H1 (cell line): ENCODE measurements at regions not wholly inside any gene's neighbourhood (a gene's known extent, or its start where the extent isn't known, plus 50 kb on each side); places are given as distances from the start of the nearest gene placed in this dataset.

Source experiments
- CTCF ChIA-PET: fragments of 300-600 bp; sonication (Branson Sonifier 250); formaldehyde crosslinking; loops from one replicate; lab custom pipeline; 2021; ENCODE audit not compliant: partially characterized antibody; lab: Charles Lee
- POLR2A ChIA-PET: fragments of 300-600 bp; sonication (Branson Sonifier 250); formaldehyde crosslinking; loops from one replicate; lab custom pipeline; 2021; ENCODE audit warnings: inconsistent platforms; ENCODE audit not compliant: partially characterized antibody; lab: Charles Lee
- DNase-seq, 2 experiments: peaks; one replicate each; pipeline versions ENCODE4 v3.0.0 to v3.0.0-alpha.2; 2010 to 2022; ENCODE audit warnings: low spot score in 2 of 2, low read depth in 1 of 2, mixed read lengths in 1 of 2
- FAIRE-seq: peaks from 2 replicates; lab custom pipeline; 2011; peaks lifted over from hg19 to GRCh38; lab: Jason Lieb, UNC
- H2AFZ ChIP-seq: 2 replicates; pipeline ENCODE4 v1.8.1; 2012; ENCODE audit warnings: low read length, inconsistent platforms
- H2AK5ac ChIP-seq: 2 replicates; pipeline ENCODE4 v1.6.1; 2013; ENCODE audit warnings: low read depth, low read length
- H2BK120ac ChIP-seq: replicated peaks from 2 replicates; pipeline ENCODE3; 2013; ENCODE audit warnings: low read depth, low read length, inconsistent platforms
- H2BK12ac ChIP-seq: 2 replicates; pipeline ENCODE4 v1.6.1; 2013; ENCODE audit warnings: low read depth, low read length
- H2BK15ac ChIP-seq: 2 replicates; pipeline ENCODE4 v1.6.1; 2013; ENCODE audit warnings: low read length
- H2BK20ac ChIP-seq: 2 replicates; pipeline ENCODE4 v1.6.1; 2013; ENCODE audit warnings: low read length
- H2BK5ac ChIP-seq: 2 replicates; pipeline ENCODE4 v1.6.1; 2013; ENCODE audit warnings: low read depth, low read length
- H3K14ac ChIP-seq: 2 replicates; pipeline ENCODE4 v1.6.1; 2013; ENCODE audit warnings: inconsistent platforms; ENCODE audit not compliant: insufficient read length
- H3K18ac ChIP-seq: 2 replicates; pipeline ENCODE4 v1.6.1; 2013; ENCODE audit warnings: low read length; ENCODE audit errors: extremely low read depth
- H3K23ac ChIP-seq: 2 replicates; pipeline ENCODE4 v1.6.1; 2013; ENCODE audit warnings: inconsistent platforms; ENCODE audit not compliant: insufficient read length
- H3K23me2 ChIP-seq: 2 replicates; pipeline ENCODE4 v1.6.1; 2013; ENCODE audit warnings: low read depth, low read length
- H3K27ac ChIP-seq: 2 replicates; pipeline ENCODE4 v1.6.1; 2011; ENCODE audit warnings: low read depth, low read length, inconsistent platforms
- H3K27me3 ChIP-seq, 4 experiments: replicated peaks in 1 of 4; 1 replicate in 1 of 4; 2 replicates in 3 of 4; pipeline versions ENCODE4 v1.6.1 to v1.8.1; 2011 to 2013; ENCODE audit warnings: low read length in 3 of 4, mild to moderate bottlenecking in 3 of 4, inconsistent platforms in 2 of 4, mixed read lengths in 2 of 4, moderate library complexity in 1 of 4; ENCODE audit not compliant: control insufficient read depth in 3 of 4, insufficient read depth in 3 of 4; ENCODE audit errors: extremely low read depth in 1 of 4
- H3K36me3 ChIP-seq, 4 experiments: 2 replicates each; pipeline versions ENCODE4 v1.6.1 to v1.8.1; 2011 to 2013; ENCODE audit warnings: mild to moderate bottlenecking in 4 of 4, low read length in 3 of 4, moderate library complexity in 2 of 4, control low read depth in 1 of 4, inconsistent platforms in 1 of 4; ENCODE audit not compliant: insufficient read depth in 4 of 4, control insufficient read depth in 2 of 4
- H3K4ac ChIP-seq: replicated peaks from 2 replicates; pipeline ENCODE3; 2013; ENCODE audit warnings: low read length, low read depth, mixed read lengths, inconsistent platforms; ENCODE audit not compliant: insufficient read length
- H3K4me1 ChIP-seq, 4 experiments: replicated peaks in 1 of 4; 1 replicate in 1 of 4; 2 replicates in 3 of 4; pipeline versions ENCODE4 v1.6.1 to v1.8.1; 2011 to 2013; ENCODE audit warnings: low read length in 3 of 4, inconsistent platforms in 2 of 4, mixed read lengths in 1 of 4; ENCODE audit not compliant: insufficient read depth in 4 of 4, control insufficient read depth in 3 of 4
- H3K4me2 ChIP-seq, 2 experiments: 2 replicates each; pipeline versions ENCODE4 v1.6.1 to v1.8.1; 2011 to 2013; ENCODE audit warnings: low read depth in 2 of 2, low read length in 2 of 2, control low read depth in 1 of 2, inconsistent platforms in 1 of 2, mild to moderate bottlenecking in 1 of 2; ENCODE audit not compliant: insufficient read depth in 1 of 2
- H3K4me3 ChIP-seq, 4 experiments: fragments of 200-600, 300-600 bp in 1 of 4; sonication (generic), shearing (Covaris generic), sonication (Bioruptor Twin) in 1 of 4; 2 replicates each; pipeline versions ENCODE4 v1.5.1 to v1.8.1; 2011 to 2016; ENCODE audit warnings: low read length in 4 of 4, low read depth in 3 of 4, control low read depth in 2 of 4, inconsistent platforms in 2 of 4, mild to moderate bottlenecking in 2 of 4, mixed read lengths in 1 of 4, moderate library complexity in 1 of 4; ENCODE audit not compliant: insufficient read depth in 2 of 4; ENCODE audit errors: extremely low read depth in 1 of 4
- H3K56ac ChIP-seq: replicated peaks from 2 replicates; pipeline ENCODE3; 2013; ENCODE audit warnings: low read depth, mild to moderate bottlenecking, mixed read lengths, low read length, inconsistent platforms; ENCODE audit not compliant: insufficient read length
- H3K79me1 ChIP-seq: 2 replicates; pipeline ENCODE4 v1.6.1; 2013; ENCODE audit warnings: low read depth, low read length, control low read depth
- H3K79me2 ChIP-seq, 2 experiments: 2 replicates each; pipeline versions ENCODE4 v1.6.1 to v1.8.1; 2012 to 2013; ENCODE audit warnings: low read length in 2 of 2, mild to moderate bottlenecking in 2 of 2, inconsistent platforms in 1 of 2; ENCODE audit not compliant: insufficient read depth in 2 of 2, control insufficient read depth in 1 of 2
- H3K9ac ChIP-seq, 4 experiments: replicated peaks in 1 of 4; 1 replicate in 1 of 4; 2 replicates in 3 of 4; pipeline versions ENCODE4 v1.6.1 to v1.8.1; 2011 to 2013; ENCODE audit warnings: low read depth in 3 of 4, low read length in 3 of 4, control low read depth in 2 of 4, mild to moderate bottlenecking in 2 of 4, moderate library complexity in 2 of 4, inconsistent platforms in 1 of 4; ENCODE audit errors: extremely low read depth in 1 of 4
- H3K9me3 ChIP-seq, 2 experiments: 2 replicates each; pipeline versions ENCODE4 v1.6.1 to v1.8.1; 2012 to 2013; ENCODE audit warnings: mild to moderate bottlenecking in 2 of 2, moderate library complexity in 2 of 2, control low read depth in 1 of 2, inconsistent platforms in 1 of 2, low read depth in 1 of 2, low read length in 1 of 2, mixed read lengths in 1 of 2; ENCODE audit not compliant: insufficient read depth in 2 of 2
- H4K20me1 ChIP-seq, 2 experiments: replicated peaks in 1 of 2; 2 replicates each; pipeline versions ENCODE3 to v1.8.1; 2011 to 2013; ENCODE audit warnings: inconsistent platforms in 2 of 2, low read length in 2 of 2, mild to moderate bottlenecking in 1 of 2; ENCODE audit not compliant: insufficient read depth in 2 of 2, control insufficient read depth in 1 of 2
- H4K5ac ChIP-seq: 2 replicates; pipeline ENCODE4 v1.6.1; 2013; ENCODE audit warnings: low read length, low read depth, mixed read lengths, inconsistent platforms; ENCODE audit not compliant: insufficient read length
- H4K8ac ChIP-seq: 2 replicates; pipeline ENCODE4 v1.8.0; 2013; ENCODE audit warnings: mild to moderate bottlenecking, moderate library complexity, low read length, inconsistent platforms; ENCODE audit not compliant: insufficient read depth; ENCODE audit errors: extremely low read depth
- H4K91ac ChIP-seq: replicated peaks from 2 replicates; pipeline ENCODE3; 2013; ENCODE audit warnings: low read length, mixed read lengths, inconsistent platforms; ENCODE audit not compliant: insufficient read length
- BCL11A ChIP-seq, 2 experiments: IDR thresholded peaks; one replicate each; pipeline ENCODE4 v1.6.1; 2011; ENCODE audit warnings: low read depth in 2 of 2, low read length in 2 of 2, mild to moderate bottlenecking in 2 of 2
- CHD1 ChIP-seq: IDR thresholded peaks from 2 replicates; pipeline ENCODE4 v1.6.1; 2012; ENCODE audit warnings: low read depth, low read length, improper control_type of control experiment
- CTBP2 ChIP-seq: IDR thresholded peaks from 2 replicates; pipeline ENCODE4 v1.7.0; 2011; ENCODE audit warnings: borderline replicate concordance, mild to moderate bottlenecking, moderate library complexity, mixed read lengths, low read length; ENCODE audit not compliant: insufficient read depth, insufficient read length
- GABPA ChIP-seq: IDR thresholded peaks from 2 replicates; pipeline ENCODE4 v1.6.1; 2011; ENCODE audit warnings: mild to moderate bottlenecking, low read length, moderate library complexity, borderline replicate concordance; ENCODE audit not compliant: insufficient read depth
- JUN ChIP-seq: IDR thresholded peaks from 2 replicates; pipeline ENCODE4 v1.6.1; 2011; ENCODE audit warnings: low read depth, mild to moderate bottlenecking, improper control_type of control experiment, low read length
- MAFK ChIP-seq: IDR thresholded peaks from 2 replicates; pipeline ENCODE4 v1.6.1; 2012; ENCODE audit warnings: low read depth, mild to moderate bottlenecking, improper control_type of control experiment, low read length
- MAX ChIP-seq: IDR thresholded peaks from 2 replicates; pipeline ENCODE4 v1.6.1; 2012; ENCODE audit warnings: inconsistent platforms
- RBBP5 ChIP-seq: IDR thresholded peaks from 2 replicates; pipeline ENCODE4 v1.7.1; 2012; ENCODE audit warnings: low read depth, mild to moderate bottlenecking, inconsistent platforms, low read length, moderate library complexity, borderline replicate concordance
- SP1 ChIP-seq: IDR thresholded peaks from 2 replicates; pipeline ENCODE4 v1.6.1; 2011; ENCODE audit warnings: low read depth, low read length
- SP2 ChIP-seq: IDR thresholded peaks from 2 replicates; pipeline ENCODE4 v1.6.1; 2012; ENCODE audit warnings: mild to moderate bottlenecking, low read length, inconsistent platforms
- TAF1 ChIP-seq: IDR thresholded peaks from 2 replicates; pipeline ENCODE4 v1.6.1; 2011; ENCODE audit warnings: mild to moderate bottlenecking, low read depth, low read length
- TAF7 ChIP-seq: optimal IDR thresholded peaks from 2 replicates; pipeline ENCODE3; 2011; ENCODE audit warnings: low read depth, mild to moderate bottlenecking, inconsistent platforms, low read length, moderate library complexity, borderline replicate concordance
- TCF12 ChIP-seq: IDR thresholded peaks from 2 replicates; pipeline ENCODE4 v1.6.1; 2011; ENCODE audit warnings: low read depth, mild to moderate bottlenecking, low read length
- TEAD4 ChIP-seq: IDR thresholded peaks from 2 replicates; pipeline ENCODE4 v1.6.1; 2012; ENCODE audit warnings: low read depth, low read length, inconsistent platforms, mixed read lengths

- H3K4ac ChIP-seq, result no peak overlapping the region
- no peak overlapping the region for H3K56ac ChIP-seq
- no peak overlapping the region for H4K8ac ChIP-seq
- no peak overlapping the region for H3K14ac ChIP-seq
- FAIRE-seq (no peak), DNase-seq (no peak)
- H3K4me3 ChIP-seq, result no peak overlapping the region
- no peak overlapping the region for H3K4me2 ChIP-seq
- no peak overlapping the region for H2BK20ac ChIP-seq
- no peak overlapping the region for H2BK5ac ChIP-seq
- peaks cover 0 to 5% (median 0%) of the 10 kb centered on the region in 4 experiments; a peak in 2 of 7 replicates for H3K4me1 ChIP-seq
- no peak overlapping the region for H2AFZ ChIP-seq
- H3K27ac ChIP-seq, result no peak overlapping the region
- H2AK5ac ChIP-seq, result no peak overlapping the region
- no peaks in the 10 kb centered on the region for H4K20me1 ChIP-seq
- H3K18ac ChIP-seq, result no peak overlapping the region
- ChIA-PET CTCF (interaction anchor here (1.0 to 3.1 kb wide), 17 partner anchors 8 to 423 kb away, joined by 3 to 12 read pairs (median 4); no protein-coding TSS in a partner anchor), POLR2A (no interaction called here)
- no peaks in the 10 kb centered on the region; the same call in 1 of the 2 replicates for H3K23me2 ChIP-seq
- H3K79me2 ChIP-seq, result no peaks in the 10 kb centered on the region
- no peaks in the 10 kb centered on the region for H3K36me3 ChIP-seq
- H2BK120ac ChIP-seq, result no peak overlapping the region
- no peak overlapping the region for H2BK15ac ChIP-seq
- H2BK12ac ChIP-seq, result no peak overlapping the region
- no peak overlapping the region for H4K5ac ChIP-seq
- no peak overlapping the region for H3K9ac ChIP-seq
- no peak overlapping the region for H3K23ac ChIP-seq
- no peaks in the 10 kb centered on the region for H3K27me3 ChIP-seq
- no peaks in the 10 kb centered on the region for H3K9me3 ChIP-seq
- no peak for TF ChIP-seq GABPA
- no peak for TF ChIP-seq CHD1
- TF ChIP-seq SP1, result no peak
- no peak for TF ChIP-seq TEAD4
- no peak for TF ChIP-seq BCL11A (IDR thresholded peaks at IDR 0.05; ENCODE audit: low read depth in 2 of 2, low read length in 2 of 2)
- no peak for TF ChIP-seq TAF1
- TF ChIP-seq TCF12, result no peak
- TF ChIP-seq RBBP5, result no peak
- TF ChIP-seq MAFK, result no peak
- TF ChIP-seq MAX, result no peak
- TF ChIP-seq JUN, result no peak
- TF ChIP-seq TAF7, result no peak
- TF ChIP-seq CTBP2, result no peak
- no peak for TF ChIP-seq SP2
- H3K79me1 ChIP-seq, result no peaks in the 10 kb centered on the region
- no peak overlapping the region for H4K91ac ChIP-seq
Measured at GRCh38 chr2:217108086-217108485, 248.2 kb upstream of the TNP1 start.
